IMR-90 (cell line): ENCODE measurements at regions not wholly inside any gene's neighbourhood (a gene's known extent, or its start where the extent isn't known, plus 50 kb on each side); places are given as distances from the start of the nearest gene placed in this dataset.

Experiments used
- ATAC-seq: fragments of 200-7000 bp; cut with Tn5 transposase; 2 replicates; pipeline ENCODE4 v1.9.1; 2020; ENCODE audit warnings: low read depth, mild to moderate bottlenecking, moderate library complexity
- BruUV-seq: library from RNA; stranded (reverse); fragments of 400-500 nt; replicated peaks from 2 replicates; lab custom pipeline; 2021; lab: Mats Ljungman, UMichigan
- CTCF ChIA-PET: fragments of 300-600 bp; formaldehyde crosslinking; extraction: SDS; loops from one replicate; lab custom pipeline; 2021; ENCODE audit warnings: antibody characterized with exemption; lab: Yijun Ruan, JAX
- POLR2A ChIA-PET: fragments of 300-600 bp; sonication (Branson Sonifier 250); formaldehyde crosslinking; loops from one replicate; lab custom pipeline; 2022; ENCODE audit warnings: antibody characterized with exemption; ENCODE audit not compliant: unreplicated experiment; lab: Charles Lee
- DNase-seq: peaks from one replicate; pipeline ENCODE4 v3.0.0; 2013
- H2AFZ ChIP-seq: replicated peaks from 2 replicates; pipeline ENCODE3; 2013; ENCODE audit warnings: low read length, mild to moderate bottlenecking; ENCODE audit not compliant: poor library complexity
- H2AK5ac ChIP-seq: 2 replicates; pipeline ENCODE4 v1.6.1; 2013; ENCODE audit warnings: low read depth, low read length, inconsistent platforms
- H2AK9ac ChIP-seq: replicated peaks from 2 replicates; pipeline ENCODE3; 2013; ENCODE audit warnings: mild to moderate bottlenecking, low read depth, low read length, moderate library complexity; ENCODE audit not compliant: poor library complexity
- H2BK120ac ChIP-seq: 2 replicates; pipeline ENCODE4 v1.6.1; 2013; ENCODE audit warnings: low read depth, low read length, inconsistent platforms
- H2BK15ac ChIP-seq: 3 replicates; pipeline ENCODE4 v1.6.1; 2013; ENCODE audit warnings: low read depth, low read length, inconsistent platforms
- H2BK20ac ChIP-seq: 2 replicates; pipeline ENCODE4 v1.6.1; 2013; ENCODE audit warnings: low read depth, mild to moderate bottlenecking, inconsistent platforms, low read length, moderate library complexity
- H2BK5ac ChIP-seq: 2 replicates; pipeline ENCODE4 v1.6.1; 2013; ENCODE audit warnings: mild to moderate bottlenecking, low read depth, low read length, inconsistent platforms; ENCODE audit not compliant: poor library complexity, severe bottlenecking
- H3K14ac ChIP-seq: replicated peaks from 2 replicates; pipeline ENCODE4 v1.6.1; 2013; ENCODE audit warnings: low read depth, low read length, inconsistent platforms
- H3K18ac ChIP-seq: 2 replicates; pipeline ENCODE4 v1.6.1; 2013; ENCODE audit warnings: low read depth, low read length, control low read depth
- H3K23ac ChIP-seq: 2 replicates; pipeline ENCODE4 v1.6.1; 2013; ENCODE audit warnings: low read depth, low read length, inconsistent platforms
- H3K27ac ChIP-seq: 2 replicates; pipeline ENCODE4 v1.5.1; 2013; ENCODE audit warnings: mild to moderate bottlenecking, control low read depth, low read length; ENCODE audit not compliant: insufficient read depth
- H3K27me3 ChIP-seq: 2 replicates; pipeline ENCODE4 v1.6.1; 2013; ENCODE audit warnings: low read length; ENCODE audit not compliant: control insufficient read depth, insufficient read depth
- H3K36me3 ChIP-seq: 2 replicates; pipeline ENCODE4 v1.6.1; 2013; ENCODE audit warnings: low read length, mixed read lengths; ENCODE audit not compliant: control insufficient read depth, insufficient read depth
- H3K4ac ChIP-seq: 2 replicates; pipeline ENCODE4 v1.6.1; 2013; ENCODE audit warnings: low read depth, low read length, inconsistent platforms
- H3K4me1 ChIP-seq: 2 replicates; pipeline ENCODE4 v1.6.1; 2013; ENCODE audit warnings: low read length, mixed read lengths; ENCODE audit not compliant: control insufficient read depth, insufficient read depth
- H3K4me2 ChIP-seq: 2 replicates; pipeline ENCODE4 v1.6.1; 2013; ENCODE audit warnings: low read depth, mild to moderate bottlenecking, control low read depth, low read length, moderate library complexity
- H3K4me3 ChIP-seq: 2 replicates; pipeline ENCODE4 v1.5.1; 2013; ENCODE audit warnings: low read depth, mild to moderate bottlenecking, control low read depth, low read length, moderate library complexity; ENCODE audit not compliant: insufficient read depth
- H3K56ac ChIP-seq: 2 replicates; pipeline ENCODE4 v1.6.1; 2013; ENCODE audit warnings: low read length, inconsistent platforms; ENCODE audit not compliant: insufficient read depth; ENCODE audit errors: extremely low read depth
- H3K79me1 ChIP-seq, 2 experiments: 2 replicates each; pipeline ENCODE4 v1.6.1; 2013; ENCODE audit warnings: low read length in 2 of 2, inconsistent platforms in 1 of 2, low read depth in 1 of 2
- H3K9ac ChIP-seq: 2 replicates; pipeline ENCODE4 v1.6.1; 2013; ENCODE audit warnings: low read depth, low read length, control low read depth
- H3K9me1 ChIP-seq: 2 replicates; pipeline ENCODE4 v1.6.1; 2013; ENCODE audit warnings: low read length, inconsistent platforms; ENCODE audit not compliant: insufficient read depth
- H3K9me3 ChIP-seq: 2 replicates; pipeline ENCODE4 v1.6.1; 2013; ENCODE audit warnings: low read length; ENCODE audit not compliant: control insufficient read depth, insufficient read depth
- H4K20me1 ChIP-seq: 2 replicates; pipeline ENCODE4 v1.6.1; 2013; ENCODE audit warnings: low read length, inconsistent platforms; ENCODE audit not compliant: insufficient read depth
- H4K5ac ChIP-seq: 2 replicates; pipeline ENCODE4 v1.6.1; 2013; ENCODE audit warnings: mild to moderate bottlenecking, low read depth, low read length, control low read depth
- H4K8ac ChIP-seq, 2 experiments: 2 replicates each; pipeline ENCODE4 v1.6.1; 2013; ENCODE audit warnings: low read depth in 2 of 2, low read length in 2 of 2, control low read depth in 1 of 2, inconsistent platforms in 1 of 2
- H4K91ac ChIP-seq: 2 replicates; pipeline ENCODE4 v1.6.1; 2013; ENCODE audit warnings: low read depth, low read length, inconsistent platforms; ENCODE audit not compliant: insufficient read depth
- CEBPB ChIP-seq: IDR thresholded peaks from 2 replicates; pipeline ENCODE4 v1.6.1; 2012; ENCODE audit warnings: low read depth, low read length, improper control_type of control experiment
- MAFK ChIP-seq: IDR thresholded peaks from 2 replicates; pipeline ENCODE4 v1.6.1; 2012; ENCODE audit warnings: low read depth, low read length, improper control_type of control experiment
- SMC3 ChIP-seq: fragments of 150-350 bp; IDR thresholded peaks from 2 replicates; pipeline ENCODE4 v1.6.1; 2016; ENCODE audit warnings: low read depth, mild to moderate bottlenecking, antibody characterized with exemption, low read length, moderate library complexity
- WGBS, 2 experiments: methylation state at CpG; one replicate each; pipeline versions ENCODE4 v1.1.5 to v1.1.7; 2013; ENCODE audit warnings: missing lambda C conversion rate in 2 of 2; ENCODE audit not compliant: insufficient read length in 1 of 2; ENCODE audit errors: extremely low coverage in 2 of 2; 5-methylcytosine and 5-hydroxymethylcytosine counted together
- dilution Hi-C: fragments of 300-500 bp; cut with HindIII; formaldehyde crosslinking; loops from one replicate; pipeline ENCODE4 v1.14.3; 2018; ENCODE audit warnings: low sequenced_read_pairs; ENCODE audit not compliant: unreplicated experiment
- in situ Hi-C: fragments of 300-500 bp; cut with MboI; formaldehyde crosslinking; loops from 3 replicates; pipeline ENCODE4 v1.14.3; 2019; ENCODE audit warnings: low sequenced_read_pairs, inconsistent platforms, mixed read lengths
- intact Hi-C: fragments of 100-400 bp; cut with micrococcal nuclease; formaldehyde crosslinking; loops from 2 replicates; pipeline ENCODE4 v1.10.0; 2022

- H2AK5ac ChIP-seq: no peak overlapping the region
- H4K20me1 ChIP-seq: no peaks in the 10 kb centered on the region
- no peak overlapping the region for H3K23ac ChIP-seq
- H3K18ac ChIP-seq: no peak overlapping the region
- no peak overlapping the region for H2AK9ac ChIP-seq
- CTCF ChIA-PET: no interaction called here
- H3K9me3 ChIP-seq: no peaks in the 10 kb centered on the region
- POLR2A ChIA-PET: no interaction called here
- no peak overlapping the region for H3K4me3 ChIP-seq
- H4K5ac ChIP-seq: no peak overlapping the region
- H3K4me1 ChIP-seq: no peaks in the 10 kb centered on the region
- no peak overlapping the region for H4K91ac ChIP-seq
- intact Hi-C loops: loop anchor here (10.0 kb wide), 1 partner anchor 54 kb away; no protein-coding TSS in a partner anchor
- no peak overlapping the region for H2AFZ ChIP-seq
- H2BK120ac ChIP-seq: no peak overlapping the region
- H2BK5ac ChIP-seq: no peak overlapping the region
- 96% methylated on average over 7 of the region's 35 CpGs; no CpG with 5 or more reads in 1 of the 2 experiments for WGBS, 2 experiments
- H3K79me1 ChIP-seq: no peaks in the 10 kb centered on the region
- in situ Hi-C loops: no loop called here
- H3K27me3 ChIP-seq: peaks cover 1% of the 10 kb centered on the region; the same call in 1 of the 2 replicates
- no peak overlapping the region for H3K27ac ChIP-seq
- H2BK15ac ChIP-seq: no peak overlapping the region
- DNase-seq: no peak
- H3K56ac ChIP-seq: no peak overlapping the region
- no peak overlapping the region for H3K4me2 ChIP-seq
- TF ChIP-seq SMC3 (no peak), MAFK (no peak), CEBPB (no peak)
- no peak overlapping the region for H3K14ac ChIP-seq
- H3K9ac ChIP-seq: no peak overlapping the region
- no peak for ATAC-seq
- H3K4ac ChIP-seq: no peak overlapping the region
- no peak overlapping the region for H2BK20ac ChIP-seq
- H3K9me1 ChIP-seq: no peaks in the 10 kb centered on the region
- dilution Hi-C loops: no loop called here
- no peak overlapping the region for H4K8ac ChIP-seq
- BruUV-seq: no TSS peak
- no peaks in the 10 kb centered on the region for H3K36me3 ChIP-seq
Observed at GRCh38 chr18:60010984-60011383, 111.2 kb downstream of the PMAIP1 start.
